GM18520 (cell line): ENCODE measurements at regions not wholly inside any gene's neighbourhood (a gene's known extent, or its start where the extent isn't known, plus 50 kb on each side); places are given as distances from the start of the nearest gene placed in this dataset.

Experiments used
- ATAC-seq: cut with Tn5 transposase; IDR thresholded peaks from one replicate; pipeline ENCODE4 v1.9.1; 2021; ENCODE audit not compliant: unreplicated experiment

- ATAC-seq, result no peak
These were observed 140.6 kb upstream of the TNRC6C start for GRCh38 chr17:77817953-77818352.

- ATAC-seq, result no peak
These were observed 139.0 kb upstream of the TNRC6C start for GRCh38 chr17:77819497-77819896.

GRCh38 chr17:77821114-77821513 is 137.4 kb upstream of the TNRC6C start:
- ATAC-seq, result no peak

GRCh38 chr17:77822302-77823030 is 136.0 kb upstream of the TNRC6C start:
- no peak for ATAC-seq

- ATAC-seq, result no peak
These were observed 134.3 kb upstream of the TNRC6C start for GRCh38 chr17:77824102-77824779.

GRCh38 chr17:77824780-77825280 is 133.7 kb upstream of the TNRC6C start:
- ATAC-seq, result no peak

GRCh38 chr17:77825621-77826020 is 132.9 kb upstream of the TNRC6C start:
- ATAC-seq, result no peak

- ATAC-seq, result no peak
These were observed 132.2 kb upstream of the TNRC6C start for GRCh38 chr17:77826132-77826873.

GRCh38 chr17:77827039-77827438 is 131.5 kb upstream of the TNRC6C start:
- ATAC-seq, result no peak

GRCh38 chr17:77827511-77827910 is 131.0 kb upstream of the TNRC6C start:
- no peak for ATAC-seq

- no peak for ATAC-seq
These were observed 129.6 kb upstream of the TNRC6C start for GRCh38 chr17:77828749-77829539.

- no peak for ATAC-seq
These were observed 128.4 kb upstream of the TNRC6C start for GRCh38 chr17:77829843-77830799.

GRCh38 chr17:77830816-77831473 is 127.6 kb upstream of the TNRC6C start:
- no peak for ATAC-seq

- no peak for ATAC-seq
These were observed 126.9 kb upstream of the TNRC6C start for GRCh38 chr17:77831474-77832179.

- no peak for ATAC-seq
These were observed 126.3 kb upstream of the TNRC6C start for GRCh38 chr17:77832180-77832560.

GRCh38 chr17:77833769-77834168 is 124.7 kb upstream of the TNRC6C start:
- ATAC-seq, result no peak

- ATAC-seq, result no peak
These were observed 124.1 kb upstream of the TNRC6C start for GRCh38 chr17:77834170-77835115.
